GM18858 (cell line): ENCODE measurements at regions not wholly inside any gene's neighbourhood (a gene's known extent, or its start where the extent isn't known, plus 50 kb on each side); places are given as distances from the start of the nearest gene placed in this dataset.
"Not testable (repeated sequence)": the region's sequence is repeated elsewhere in the genome, so short reads cannot be mapped to it uniquely, and the experiment has no call there.

Experiments used
- ATAC-seq: cut with Tn5 transposase; IDR thresholded peaks from one replicate; pipeline ENCODE4 v1.9.1; 2021; ENCODE audit not compliant: unreplicated experiment

DNA sequence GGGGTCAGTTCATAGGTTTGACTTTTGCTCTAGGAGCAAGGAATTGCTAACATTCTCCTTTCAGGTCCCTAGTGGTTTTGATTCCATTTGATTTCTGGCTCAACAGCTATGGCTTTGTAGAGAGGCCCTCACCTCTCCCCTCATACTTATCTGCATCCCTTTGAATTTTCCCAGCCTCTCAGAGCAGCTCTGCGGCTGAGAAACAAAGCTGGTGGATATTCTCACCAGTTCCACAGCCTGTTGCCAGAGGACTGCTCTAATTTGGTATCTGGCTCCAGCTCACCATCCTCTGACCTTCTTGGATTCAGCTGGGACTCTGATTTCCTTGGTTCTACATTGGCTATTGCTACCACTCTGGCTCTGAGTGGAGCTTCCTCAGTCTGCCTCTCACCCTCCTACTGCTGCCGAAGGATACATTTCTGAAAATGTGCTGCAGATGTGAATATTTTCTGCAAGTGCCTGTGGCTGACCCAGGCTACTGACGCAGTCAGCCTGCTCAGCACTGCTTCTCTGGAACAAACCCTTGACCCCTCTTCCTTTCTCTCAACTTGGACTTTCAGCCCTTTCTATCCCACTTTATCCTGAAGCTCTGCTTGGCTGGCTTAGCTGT, 110.9 kb upstream of the ENPEP start:
- no peak for ATAC-seq

DNA sequence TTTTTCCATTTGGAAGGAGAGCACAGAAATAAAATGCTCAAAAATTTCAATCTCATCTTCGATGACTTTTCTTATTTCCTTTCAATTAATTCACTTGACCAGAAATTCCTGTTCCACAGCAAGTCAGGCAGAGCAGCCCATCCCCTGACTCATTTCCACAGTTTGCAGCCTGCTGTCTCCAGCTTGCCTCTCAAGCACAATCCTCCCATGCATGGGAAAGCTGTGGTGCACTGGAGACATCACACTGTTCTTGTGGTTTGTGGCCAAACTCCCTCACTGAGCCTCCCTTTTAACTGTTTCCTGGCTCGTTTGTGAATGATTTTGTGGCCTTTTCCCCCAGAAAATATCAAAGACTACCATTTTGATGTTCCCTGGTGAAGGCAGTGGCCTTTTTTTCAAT, 114.0 kb upstream of the ENPEP start:
- no peak for ATAC-seq

DNA sequence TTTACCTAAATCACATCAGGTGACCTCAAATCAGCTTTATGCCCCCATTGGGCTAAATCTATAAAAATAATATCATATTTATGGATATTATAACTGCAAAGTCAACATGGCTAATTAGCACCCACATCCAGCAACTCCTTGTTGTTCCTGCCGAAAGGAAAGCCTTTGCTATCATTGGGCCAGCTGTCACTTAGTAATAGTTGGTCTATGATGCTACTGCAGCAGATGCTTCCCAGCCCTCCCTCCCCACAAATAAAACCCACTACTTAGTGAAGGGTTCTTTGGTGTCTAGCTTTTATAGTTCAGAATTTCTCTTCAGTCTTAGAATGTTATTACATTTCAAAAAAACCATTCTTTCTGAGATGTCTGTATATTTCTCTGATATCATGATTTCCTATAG, 116.9 kb upstream of the ENPEP start:
- ATAC-seq, result no peak

DNA sequence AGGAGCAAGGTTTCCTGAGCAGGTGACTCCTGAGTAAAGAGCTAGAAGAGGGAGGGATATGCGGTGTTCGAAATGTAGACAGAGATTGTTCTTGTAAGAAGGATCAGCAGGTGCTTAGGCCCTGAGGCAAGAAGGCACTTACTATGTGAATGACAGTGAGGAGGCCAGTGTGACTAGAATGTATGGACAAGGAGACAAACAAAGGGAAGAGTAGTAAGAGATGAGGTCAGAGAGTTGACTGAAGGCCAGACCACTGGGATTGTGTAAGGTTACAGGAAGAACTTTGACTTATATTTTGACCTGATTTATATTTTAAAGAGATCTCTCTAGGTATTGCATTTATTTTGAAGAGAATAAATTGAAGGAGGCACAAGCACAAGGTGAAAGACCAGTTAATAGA, 118.4 kb upstream of the ENPEP start:
- ATAC-seq, result no peak

DNA sequence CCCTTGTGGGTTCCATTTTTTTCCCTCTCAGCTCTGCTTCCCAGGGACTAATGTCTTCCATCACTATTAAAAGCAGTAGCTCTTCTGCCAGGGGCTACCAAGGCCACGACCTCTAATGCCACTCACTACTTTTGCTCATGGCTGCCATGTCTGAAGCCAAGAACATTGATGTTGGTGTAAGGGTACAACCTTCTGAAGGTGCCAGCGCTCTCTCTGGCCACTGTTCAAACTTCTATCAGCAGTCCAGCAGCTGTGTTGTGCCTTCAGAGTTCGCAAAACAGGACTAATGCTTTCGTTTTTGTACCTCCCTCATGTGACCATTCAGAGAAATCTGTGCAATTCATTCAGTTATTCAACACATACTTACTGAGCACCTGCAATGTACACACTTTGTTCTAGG, 121.5 kb upstream of the ENPEP start:
- ATAC-seq, result no peak

DNA sequence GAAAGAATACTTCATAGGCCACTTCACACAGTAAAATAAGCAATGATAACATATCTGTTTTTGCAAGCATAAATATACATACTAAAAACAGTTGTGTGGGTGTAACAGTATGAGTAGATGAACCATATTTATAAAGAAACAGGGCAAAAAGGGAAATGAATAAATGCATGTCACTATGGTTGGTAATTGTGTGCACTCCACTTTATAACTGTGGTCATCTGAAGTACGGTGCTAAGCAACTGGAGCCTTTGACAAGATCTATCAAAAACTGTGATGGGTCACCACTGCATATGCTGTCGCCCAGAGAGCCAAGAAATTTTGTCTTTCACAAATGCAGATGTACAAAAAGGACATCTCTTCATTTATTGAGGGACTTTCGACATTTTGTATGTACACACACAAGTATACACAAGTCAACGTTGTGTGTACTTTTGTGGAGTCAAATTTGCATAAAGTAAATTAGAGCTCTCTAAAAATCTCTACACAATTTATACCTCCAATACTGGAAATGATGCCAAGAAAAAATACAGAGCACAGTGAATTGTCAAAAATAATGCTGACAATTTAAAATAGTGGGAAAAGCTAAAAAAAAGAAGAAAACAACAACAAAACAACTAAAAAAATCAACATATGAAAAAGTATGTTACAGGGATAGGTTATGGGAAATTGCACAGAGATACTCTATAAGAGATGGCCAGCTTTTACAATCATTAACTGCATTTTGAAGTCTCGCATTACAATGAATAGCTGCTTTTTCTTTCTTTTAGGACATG, 123.1 kb upstream of the ENPEP start:
- ATAC-seq, result no peak

DNA sequence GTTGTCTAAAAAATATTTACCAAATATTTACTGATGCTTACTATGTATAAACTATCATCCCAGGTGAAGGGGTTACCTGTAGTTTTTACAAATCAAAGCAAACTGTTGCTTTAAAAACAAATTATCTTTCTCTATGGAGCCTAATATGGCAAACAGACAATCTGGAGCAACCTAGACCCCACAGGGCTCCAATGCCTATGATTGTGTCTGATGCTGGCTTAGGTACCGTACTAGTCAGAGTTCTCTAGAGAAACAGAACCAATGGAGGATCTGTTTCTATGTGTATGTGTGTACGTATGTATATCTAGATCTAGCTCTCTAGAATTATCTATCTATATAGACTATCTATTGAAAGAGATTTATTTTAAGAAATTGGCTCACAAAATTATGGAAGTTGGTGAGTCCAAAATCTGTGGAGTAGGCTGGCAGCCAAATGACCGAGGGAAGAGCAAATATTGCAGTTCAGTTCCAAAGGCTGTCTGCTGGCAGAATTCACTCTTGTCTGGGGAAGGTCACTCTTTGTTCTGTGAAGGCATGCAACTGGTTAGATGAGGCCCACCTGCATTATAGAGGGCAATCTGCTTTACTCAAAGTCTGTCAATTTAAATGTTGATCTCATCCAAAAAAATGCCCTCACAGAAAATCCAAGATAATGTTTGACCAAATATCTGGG, 127.1 kb upstream of the ENPEP start:
- no peak for ATAC-seq

DNA sequence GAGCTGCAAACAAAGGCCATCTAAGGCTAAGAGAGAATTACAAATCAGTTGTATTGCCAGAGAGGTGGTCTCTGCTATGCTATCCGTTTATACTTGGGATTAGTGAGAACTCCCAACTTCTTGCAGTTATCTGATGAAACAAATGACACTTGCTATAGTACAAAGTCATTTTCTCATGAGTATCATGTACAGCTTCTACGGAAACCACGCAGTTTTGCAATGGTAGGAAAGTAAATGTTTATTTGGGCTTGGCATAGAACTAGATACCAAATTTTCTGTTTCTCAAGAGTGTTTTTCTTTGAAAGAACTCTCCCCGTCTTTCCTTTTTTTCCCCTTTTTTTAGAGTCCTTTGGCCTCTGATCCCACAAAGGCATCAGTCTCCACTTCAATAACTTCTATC, 128.2 kb upstream of the ENPEP start:
- ATAC-seq, result no peak

DNA sequence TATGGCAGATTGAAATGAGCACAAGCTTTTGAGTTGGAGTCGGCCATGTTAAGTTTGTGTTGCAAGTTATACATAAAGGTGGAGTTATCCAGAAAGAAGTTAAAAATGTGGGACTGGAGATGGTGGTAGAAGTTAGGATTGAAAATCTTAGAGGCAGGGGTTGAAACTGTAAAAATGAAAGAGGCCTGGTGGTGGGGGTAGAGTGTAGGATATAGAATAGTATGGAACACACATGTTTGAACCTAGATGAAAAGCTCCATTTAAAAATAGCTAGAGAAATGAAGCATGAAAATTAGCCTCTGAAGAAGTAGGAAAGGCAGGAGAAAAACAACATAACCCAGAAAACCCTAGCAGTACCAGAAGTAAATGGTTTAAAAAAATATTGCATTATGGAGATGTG, 131.8 kb upstream of the ENPEP start:
- no peak for ATAC-seq

DNA sequence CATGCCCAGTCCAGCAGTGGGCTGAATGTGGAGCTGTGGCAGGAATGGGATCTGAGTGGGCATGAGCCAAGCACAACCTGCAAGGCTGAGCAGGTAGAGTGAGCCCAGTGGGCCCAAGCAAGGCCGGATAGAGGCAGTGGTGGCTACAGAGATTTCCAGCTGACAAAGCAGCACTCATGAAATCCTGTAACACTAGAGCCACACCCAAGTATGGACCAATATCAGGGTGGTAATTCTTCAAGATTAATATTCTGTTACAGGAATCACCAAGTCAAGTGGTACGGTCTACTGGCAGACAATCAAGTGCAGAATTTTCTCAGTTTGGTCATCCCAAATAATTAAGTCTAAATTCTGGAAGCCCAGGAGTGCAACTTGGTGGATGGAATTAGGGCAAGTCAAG, 132.4 kb upstream of the ENPEP start:
- ATAC-seq, result no peak

DNA sequence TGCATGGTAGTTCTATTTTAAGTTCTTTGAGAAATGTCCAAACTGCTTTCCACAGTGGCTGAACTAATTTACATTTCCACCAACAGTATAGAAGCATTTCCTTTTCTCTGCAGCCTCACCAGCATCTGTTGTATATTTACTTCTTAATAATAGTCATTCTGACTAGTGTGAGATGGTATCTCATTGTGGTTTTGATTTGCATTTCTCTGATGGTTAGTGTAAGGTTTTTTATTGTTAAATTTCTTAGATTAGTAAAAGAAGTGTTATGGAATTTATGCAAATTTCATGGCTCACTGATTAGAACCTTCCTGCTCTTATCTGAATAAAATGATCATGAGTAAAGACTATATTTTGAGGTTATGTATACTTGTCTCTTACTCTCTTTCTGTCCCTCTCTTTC, 134.8 kb upstream of the ENPEP start:
- ATAC-seq, result peak; percentile 77

DNA sequence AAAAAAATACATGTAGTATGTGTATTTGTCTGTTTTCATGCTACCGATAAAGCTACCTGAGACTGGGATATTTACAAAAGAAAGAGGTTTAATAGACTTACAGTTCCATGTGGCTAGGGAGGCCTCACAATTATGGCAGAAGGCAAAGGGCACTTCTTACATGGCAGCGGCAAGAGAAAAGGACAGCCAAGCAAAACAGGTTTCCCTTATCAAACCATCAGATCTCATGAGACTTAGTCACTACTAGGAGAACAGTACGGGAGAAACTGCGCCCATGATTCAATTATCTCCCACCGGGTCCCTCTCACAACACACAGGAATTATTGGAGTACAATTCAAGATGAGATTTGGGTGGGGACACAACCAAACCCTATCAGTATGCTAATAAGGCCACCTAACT, 137.0 kb upstream of the ELOVL6 start:
- ATAC-seq, result no peak

DNA sequence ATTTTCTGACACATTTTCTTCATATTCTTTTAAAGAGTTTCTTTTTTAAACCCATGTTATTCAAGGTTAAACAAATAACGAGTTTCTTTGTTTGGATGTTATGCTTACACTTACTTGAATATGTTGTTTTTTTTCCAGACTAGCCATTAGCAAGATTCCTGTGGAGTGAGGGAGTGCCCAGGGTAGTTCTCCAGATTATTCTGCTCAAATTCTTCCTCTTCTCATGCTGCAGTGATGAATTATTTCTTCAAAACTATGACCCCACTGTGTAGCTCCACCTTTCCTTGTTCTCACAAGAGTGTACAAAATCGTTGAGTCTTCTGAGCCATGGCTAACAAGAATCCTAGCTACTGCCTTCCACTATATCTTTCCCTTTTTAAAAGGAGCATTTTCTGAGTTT, 134.1 kb upstream of the ELOVL6 start:
- ATAC-seq, result no peak

DNA sequence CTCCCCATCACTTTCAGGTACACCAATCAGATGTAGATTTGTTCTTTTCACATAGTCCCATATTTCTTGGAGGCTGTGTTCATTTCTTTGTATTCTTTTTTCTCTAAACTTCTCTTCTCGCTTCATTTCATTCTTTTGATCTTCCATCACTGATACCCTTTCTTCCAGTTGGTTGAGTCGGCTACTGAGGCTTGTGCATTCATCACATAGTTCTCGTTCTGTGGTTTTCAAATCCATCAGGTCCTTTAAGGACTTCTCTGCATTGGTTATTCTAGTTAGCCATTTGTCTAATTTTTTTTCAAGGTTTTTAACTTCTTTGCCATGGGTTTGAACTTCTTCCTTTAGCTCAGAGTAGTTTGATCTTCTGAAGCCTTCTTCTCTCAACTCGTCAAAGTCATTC, 128.0 kb upstream of the ELOVL6 start:
- ATAC-seq, result not testable (repeated sequence)

DNA sequence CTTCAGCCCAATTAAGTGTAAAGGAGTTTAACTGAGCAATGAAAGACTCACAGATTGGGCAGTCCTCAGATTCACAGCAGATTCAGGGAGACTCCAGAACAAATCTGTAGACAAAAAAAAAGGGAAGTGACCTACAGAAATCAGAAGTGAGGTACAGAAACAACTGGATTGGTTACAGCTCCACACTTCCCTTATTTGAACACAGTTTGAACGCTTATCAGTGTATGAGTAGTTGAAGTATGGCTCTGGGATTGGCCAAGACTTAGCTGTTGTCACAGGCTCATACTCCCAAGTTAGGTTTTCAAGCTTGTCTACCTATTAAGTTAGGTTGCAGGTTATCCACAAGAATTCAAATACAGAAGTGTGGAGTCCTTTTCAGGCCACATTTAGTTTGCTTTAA, 112.4 kb upstream of the ELOVL6 start:
- peak; percentile 73 for ATAC-seq

DNA sequence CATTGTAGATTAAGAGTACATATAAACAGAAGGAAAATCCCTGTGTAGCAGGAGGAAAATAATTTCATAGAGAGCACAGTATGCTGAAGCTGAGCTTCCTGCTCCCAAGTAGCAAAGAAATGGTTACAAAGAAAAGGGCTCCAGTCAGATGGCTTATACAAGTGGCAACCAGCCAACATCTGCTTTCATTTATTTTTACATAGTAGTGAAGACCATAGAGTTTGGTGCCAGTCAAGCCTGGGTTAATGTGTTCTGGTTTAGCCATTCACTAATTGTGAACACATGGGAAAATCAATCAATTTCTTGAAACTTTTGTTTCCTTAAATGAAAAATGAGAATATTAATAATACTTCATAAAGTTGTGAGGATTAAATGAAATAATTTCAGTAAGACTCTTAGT, 111.3 kb upstream of the ELOVL6 start:
- no peak for ATAC-seq

DNA sequence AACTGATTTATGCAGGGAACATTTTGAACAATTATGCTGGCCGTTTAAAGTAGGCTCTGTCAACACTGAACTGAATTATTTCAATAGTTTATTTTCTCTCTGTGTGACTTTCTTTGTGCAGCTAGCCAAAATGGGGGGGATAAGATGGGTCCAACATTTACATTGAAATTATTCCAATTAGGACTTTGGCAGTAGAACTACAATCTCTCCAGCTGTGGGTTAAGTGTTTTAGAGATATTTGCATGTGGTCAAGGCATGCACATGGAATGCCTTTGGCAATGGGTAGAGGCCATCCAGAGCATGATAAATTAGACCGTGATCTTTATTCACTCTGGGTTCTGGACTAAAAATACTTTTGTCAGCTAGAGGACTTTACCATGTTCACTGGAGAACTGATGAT, 107.9 kb upstream of the ELOVL6 start:
- ATAC-seq, result no peak

DNA sequence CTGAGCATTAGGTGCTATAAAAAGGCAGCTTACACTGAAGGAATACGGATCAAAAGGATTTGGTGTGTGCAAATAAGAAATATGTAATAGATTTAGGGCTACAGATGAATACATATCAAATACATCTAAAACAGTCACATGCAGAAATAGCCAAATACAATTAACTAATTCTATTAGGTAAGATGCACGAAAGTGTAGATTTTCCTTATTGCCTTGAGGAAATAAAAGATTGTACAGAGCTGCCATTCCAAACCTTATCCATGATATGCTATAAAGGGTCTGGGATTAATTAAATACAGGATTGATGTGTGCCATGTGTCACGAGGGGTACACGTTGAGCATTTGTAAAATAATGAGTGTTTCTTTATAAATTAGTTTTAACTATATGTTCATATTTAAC, 107.0 kb upstream of the ELOVL6 start:
- no peak for ATAC-seq

DNA sequence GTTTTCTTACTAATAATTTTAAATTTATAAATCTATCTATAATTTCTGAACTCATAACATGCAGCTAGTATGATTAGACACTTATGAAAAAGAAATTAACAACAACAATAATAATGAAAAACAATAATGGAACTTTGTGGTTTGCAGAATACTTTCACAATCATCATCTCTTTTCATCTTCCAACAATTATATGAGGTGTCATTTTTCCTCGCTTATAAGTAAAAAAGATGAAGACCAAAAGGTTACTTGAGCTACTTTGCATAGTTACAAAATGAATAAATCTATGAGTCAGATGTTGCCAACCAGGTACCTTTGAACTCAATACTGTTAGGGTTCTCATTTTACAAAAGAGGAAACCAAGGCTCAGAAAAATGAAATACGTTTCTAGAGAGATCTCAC, 98.5 kb upstream of the ELOVL6 start:
- ATAC-seq, result peak; percentile 96

DNA sequence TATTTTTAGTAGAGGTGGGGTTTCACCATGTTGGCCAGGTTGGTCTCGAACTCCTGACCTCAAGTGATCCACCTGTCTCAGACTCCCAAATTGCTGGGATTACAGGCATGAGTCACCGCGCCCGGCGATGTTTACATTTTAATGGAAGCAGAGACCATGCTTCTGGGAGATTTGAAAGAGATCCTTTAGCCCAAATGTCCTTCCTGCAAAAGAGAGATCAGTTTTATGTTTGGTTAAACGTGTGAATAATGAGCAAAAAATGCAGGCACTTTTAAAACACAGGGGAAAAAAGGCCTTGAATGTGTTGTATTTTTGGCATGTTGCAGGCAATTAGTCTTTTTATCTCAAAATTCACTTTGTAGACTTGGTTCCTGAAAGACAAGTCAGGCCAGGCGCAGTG, 95.8 kb upstream of the ELOVL6 start:
- ATAC-seq, result no peak

DNA sequence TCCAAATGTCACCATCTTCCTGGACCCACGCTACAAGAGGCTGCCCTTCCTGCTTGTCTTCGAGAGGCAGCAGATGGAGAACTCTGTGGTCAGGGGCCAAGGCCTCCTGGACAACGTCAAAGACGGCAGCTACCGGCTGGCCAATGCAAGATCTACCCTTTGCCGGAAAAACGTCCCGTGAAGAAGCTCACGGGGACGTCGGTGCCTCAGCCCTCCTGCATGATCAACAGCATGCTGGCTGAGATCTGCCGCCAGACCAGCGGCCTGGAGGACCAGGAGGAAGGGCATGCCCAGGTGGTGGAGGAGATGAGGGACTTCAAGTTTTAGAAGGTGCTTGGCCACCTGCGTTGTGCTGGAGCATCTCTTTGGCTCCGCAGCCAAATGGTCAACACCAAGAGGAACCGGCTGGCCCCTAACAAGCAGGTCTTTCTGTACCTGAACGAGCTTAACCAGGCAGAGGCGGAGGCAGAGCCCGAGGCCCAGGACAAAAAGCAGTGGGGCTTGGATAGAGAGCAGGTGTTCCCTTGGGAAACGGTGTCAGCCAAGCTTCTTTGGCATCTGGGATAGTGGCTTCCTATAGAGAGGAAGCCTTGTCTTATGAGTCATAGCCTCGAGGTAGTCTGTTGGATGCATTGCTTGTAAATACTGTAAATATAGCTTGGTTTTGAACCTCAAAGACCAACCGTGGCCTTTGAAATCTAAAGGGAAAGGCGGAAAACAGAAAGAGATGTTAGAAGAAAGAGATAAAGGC, 94.8 kb upstream of the ELOVL6 start:
- no peak for ATAC-seq

DNA sequence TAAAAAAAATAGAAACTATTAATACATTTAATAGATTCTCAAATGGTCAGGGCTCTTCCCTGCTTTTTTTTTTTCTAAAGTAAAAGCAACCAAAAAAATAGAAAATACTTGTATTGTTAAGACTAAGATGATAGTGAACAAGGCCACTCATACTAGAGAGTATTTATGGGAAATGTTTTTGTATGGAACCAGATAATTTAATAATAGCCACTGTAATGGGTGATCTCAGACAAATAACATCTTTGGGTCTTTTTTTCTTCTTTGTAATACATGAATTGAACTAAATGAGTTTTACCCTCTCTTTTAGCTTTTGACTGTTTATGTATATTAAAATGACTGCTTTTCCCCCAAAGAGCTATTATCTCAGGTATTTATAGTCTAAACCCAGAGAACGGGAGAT, 92.1 kb upstream of the ELOVL6 start:
- no peak for ATAC-seq
